Uterus (tissue), 2 donors: ENCODE measurements at regions not wholly inside any gene's neighbourhood (a gene's known extent, or its start where the extent isn't known, plus 50 kb on each side); places are given as distances from the start of the nearest gene placed in this dataset.

Experiments used
- POLR2A ChIP-seq, 2 donors: fragments of 450-650 bp; IDR thresholded peaks; one replicate each; pipeline ENCODE4 v1.6.1; 2016; ENCODE audit warnings: antibody characterized with exemption in 2 of 2, mild to moderate bottlenecking in 1 of 2, moderate library complexity in 1 of 2
- TF ChIP-seq, protein P1 (sequence below), 4 experiments: fragments of 200-600 bp in 2 of 4; fragments of 450-650 bp in 2 of 4; sonication (generic) in 2 of 4; IDR thresholded peaks; one replicate each; pipeline ENCODE4 v1.5.1; 2016 to 2019; ENCODE audit warnings: antibody characterized with exemption in 4 of 4, mild to moderate bottlenecking in 2 of 4, moderate library complexity in 1 of 4

- no peak for TF ChIP-seq POLR2A (IDR thresholded peaks at IDR 0.05)
- TF ChIP-seq, protein P1, sequence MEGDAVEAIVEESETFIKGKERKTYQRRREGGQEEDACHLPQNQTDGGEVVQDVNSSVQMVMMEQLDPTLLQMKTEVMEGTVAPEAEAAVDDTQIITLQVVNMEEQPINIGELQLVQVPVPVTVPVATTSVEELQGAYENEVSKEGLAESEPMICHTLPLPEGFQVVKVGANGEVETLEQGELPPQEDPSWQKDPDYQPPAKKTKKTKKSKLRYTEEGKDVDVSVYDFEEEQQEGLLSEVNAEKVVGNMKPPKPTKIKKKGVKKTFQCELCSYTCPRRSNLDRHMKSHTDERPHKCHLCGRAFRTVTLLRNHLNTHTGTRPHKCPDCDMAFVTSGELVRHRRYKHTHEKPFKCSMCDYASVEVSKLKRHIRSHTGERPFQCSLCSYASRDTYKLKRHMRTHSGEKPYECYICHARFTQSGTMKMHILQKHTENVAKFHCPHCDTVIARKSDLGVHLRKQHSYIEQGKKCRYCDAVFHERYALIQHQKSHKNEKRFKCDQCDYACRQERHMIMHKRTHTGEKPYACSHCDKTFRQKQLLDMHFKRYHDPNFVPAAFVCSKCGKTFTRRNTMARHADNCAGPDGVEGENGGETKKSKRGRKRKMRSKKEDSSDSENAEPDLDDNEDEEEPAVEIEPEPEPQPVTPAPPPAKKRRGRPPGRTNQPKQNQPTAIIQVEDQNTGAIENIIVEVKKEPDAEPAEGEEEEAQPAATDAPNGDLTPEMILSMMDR (IDR thresholded peaks at IDR 0.05), result no peak
These were observed 61.0 kb downstream of the ING1 start for GRCh38 chr13:110774490-110774889.
